GM18508 (cell line): ENCODE measurements at regions not wholly inside any gene's neighbourhood (a gene's known extent, or its start where the extent isn't known, plus 50 kb on each side); places are given as distances from the start of the nearest gene placed in this dataset.

ENCODE experiments used
- ATAC-seq: cut with Tn5 transposase; IDR thresholded peaks from one replicate; pipeline ENCODE4 v1.9.1; 2021; ENCODE audit warnings: moderate number of reproducible peaks; ENCODE audit not compliant: insufficient read depth, unreplicated experiment

GRCh38 chr18:68532328-68532885, 182.5 kb downstream of the TMX3 start:
- no peak for ATAC-seq

- no peak for ATAC-seq
These were observed 189.8 kb downstream of the TMX3 start for GRCh38 chr18:68525091-68525490.

- no peak for ATAC-seq
These were observed 194.4 kb downstream of the TMX3 start for GRCh38 chr18:68520406-68521075.

GRCh38 chr18:68519336-68519735, 195.6 kb downstream of the TMX3 start:
- ATAC-seq: no peak

- no peak for ATAC-seq
These were observed 205.0 kb downstream of the TMX3 start for GRCh38 chr18:68509902-68510301.

GRCh38 chr18:68507781-68508180, 207.1 kb downstream of the TMX3 start:
- ATAC-seq: no peak

GRCh38 chr18:68505178-68505574, 209.7 kb downstream of the TMX3 start:
- no peak for ATAC-seq

GRCh38 chr18:68504441-68505177, 210.3 kb downstream of the TMX3 start:
- ATAC-seq: no peak

GRCh38 chr18:68500556-68500955, 214.4 kb downstream of the TMX3 start:
- no peak for ATAC-seq

GRCh38 chr18:68499141-68499540, 215.8 kb downstream of the TMX3 start:
- no peak for ATAC-seq

GRCh38 chr18:68498636-68499035, 216.3 kb downstream of the TMX3 start:
- ATAC-seq: no peak

- no peak for ATAC-seq
These were observed 216.7 kb downstream of the TMX3 start for GRCh38 chr18:68498185-68498584.

- no peak for ATAC-seq
These were observed 219.9 kb downstream of the TMX3 start for GRCh38 chr18:68494802-68495581.

GRCh38 chr18:68489013-68489792, 225.7 kb downstream of the TMX3 start:
- ATAC-seq: no peak

- ATAC-seq: no peak
These were observed 230.7 kb downstream of the TMX3 start for GRCh38 chr18:68484241-68484640.

GRCh38 chr18:68482815-68483214, 232.1 kb downstream of the TMX3 start:
- ATAC-seq: no peak

GRCh38 chr18:68480196-68480595, 234.7 kb downstream of the TMX3 start:
- ATAC-seq: no peak

GRCh38 chr18:68478246-68478645, 236.7 kb downstream of the TMX3 start:
- peak; percentile 39 for ATAC-seq

GRCh38 chr18:68475883-68476282, 239.0 kb downstream of the TMX3 start:
- no peak for ATAC-seq

- no peak for ATAC-seq
These were observed 242.1 kb downstream of the TMX3 start for GRCh38 chr18:68472701-68473295.
